ENCODE measurements at regions not wholly inside any gene's neighbourhood (a gene's known extent, or its start where the extent isn't known, plus 50 kb on each side); places are given as distances from the start of the nearest gene placed in this dataset.

DNA sequence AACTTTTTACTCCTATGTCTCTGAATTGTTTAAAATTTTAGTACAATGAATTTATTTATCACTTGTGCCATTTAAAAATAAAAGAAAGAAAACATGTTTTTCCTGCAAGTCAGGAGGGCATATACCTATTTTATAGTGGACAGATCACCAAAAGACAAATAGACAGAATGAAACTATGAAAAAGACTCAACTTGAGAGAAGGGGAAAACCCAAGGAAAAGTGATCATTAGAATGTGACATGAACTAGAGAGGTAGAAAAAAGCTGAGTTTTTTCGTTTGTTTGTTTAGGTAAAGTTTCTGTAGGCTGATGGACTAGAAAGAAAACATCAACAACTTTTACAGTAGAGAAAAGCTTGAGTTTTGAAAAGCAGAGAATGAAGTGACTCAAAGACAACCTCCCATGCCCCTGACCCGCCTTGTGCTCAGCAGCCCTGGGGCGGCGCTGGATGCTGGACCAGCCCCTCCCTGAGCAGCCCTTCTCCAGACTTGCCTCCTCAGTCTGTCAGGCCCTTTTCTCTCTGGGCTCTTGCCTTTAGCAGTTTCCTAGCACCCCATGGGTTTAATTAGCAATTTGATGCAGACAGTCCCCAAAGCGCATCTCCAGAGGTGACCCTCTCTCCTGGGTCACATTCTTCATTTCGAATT, 95.1 kb upstream of the ARID2 start:
- DNase-seq: no peak

DNA sequence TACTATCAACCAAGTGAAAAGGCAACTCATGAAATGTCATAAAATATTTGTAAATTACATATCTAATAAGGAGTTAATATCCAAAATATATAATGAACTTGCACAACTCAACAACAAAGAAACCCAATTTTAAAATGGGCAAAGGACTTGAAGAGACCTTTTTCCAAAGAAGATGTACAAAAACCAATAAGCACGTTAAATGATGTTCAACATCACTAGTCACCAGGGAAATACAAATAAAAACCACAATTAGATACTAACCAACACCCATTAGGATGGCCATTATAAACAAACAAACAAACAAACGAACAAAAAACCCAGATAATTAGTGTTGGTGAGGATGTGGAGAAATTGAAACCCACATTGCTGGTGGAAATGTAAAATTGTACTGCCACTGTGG, 92.3 kb upstream of the ARID2 start:
- DNase-seq: no peak

DNA sequence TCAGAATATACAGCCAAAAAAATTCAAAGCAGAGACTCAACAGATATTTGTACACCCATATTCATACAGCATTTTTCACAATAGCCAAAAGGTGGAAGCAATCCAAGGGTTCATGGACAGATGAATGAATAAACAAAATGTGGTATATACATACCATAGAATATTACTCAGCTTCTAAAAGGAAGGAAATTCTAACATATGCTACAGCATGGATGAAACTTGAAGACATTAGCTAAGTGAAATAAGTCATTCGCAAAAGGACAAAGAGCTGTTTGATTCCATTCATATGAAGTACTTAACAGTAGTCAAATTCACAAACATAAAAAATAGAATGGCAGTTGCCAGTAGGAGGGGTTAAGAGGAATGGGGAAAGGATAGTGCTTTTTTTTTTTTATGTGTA, 91.8 kb upstream of the ARID2 start:
- no peak for DNase-seq

DNA sequence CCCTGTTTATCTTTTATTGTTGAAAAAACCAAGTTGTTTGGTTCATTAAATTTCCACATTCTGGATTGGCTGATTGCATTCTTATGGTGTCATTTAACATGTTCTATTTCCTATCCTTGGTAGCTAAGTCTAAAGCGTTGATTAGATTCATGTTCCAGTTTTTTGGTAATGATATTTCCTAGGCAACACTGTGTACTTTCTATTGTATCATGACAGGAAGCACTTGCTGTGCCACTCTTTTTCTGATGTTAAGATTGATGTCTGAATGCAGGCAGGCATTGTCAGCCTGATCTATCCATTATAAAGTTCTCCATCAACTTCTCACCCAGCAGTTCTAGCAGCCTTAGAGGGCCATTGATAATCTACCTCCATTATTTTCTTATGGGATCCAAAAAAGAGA, 91.1 kb upstream of the ARID2 start:
- no peak for DNase-seq

DNA sequence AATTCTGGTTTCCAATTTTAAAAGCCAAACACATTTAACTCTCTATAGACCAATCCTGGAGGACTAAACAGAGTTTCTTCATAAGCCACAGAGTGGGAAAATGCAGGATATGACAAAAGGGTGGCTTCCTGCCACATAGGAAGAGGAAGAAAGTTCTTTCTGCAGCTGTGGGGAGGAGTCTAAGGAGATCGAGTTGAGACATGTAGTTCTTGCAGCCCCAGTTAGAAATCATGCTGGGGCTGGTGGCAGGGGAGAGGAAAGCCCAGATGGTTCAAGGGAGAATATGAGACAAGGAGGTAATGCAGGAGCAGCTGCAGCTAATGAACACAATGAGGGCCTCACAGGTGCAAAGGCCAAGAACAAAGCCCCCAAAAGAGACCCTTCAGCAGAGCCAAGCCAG, 85.0 kb upstream of the ARID2 start:
- no peak for DNase-seq

DNA sequence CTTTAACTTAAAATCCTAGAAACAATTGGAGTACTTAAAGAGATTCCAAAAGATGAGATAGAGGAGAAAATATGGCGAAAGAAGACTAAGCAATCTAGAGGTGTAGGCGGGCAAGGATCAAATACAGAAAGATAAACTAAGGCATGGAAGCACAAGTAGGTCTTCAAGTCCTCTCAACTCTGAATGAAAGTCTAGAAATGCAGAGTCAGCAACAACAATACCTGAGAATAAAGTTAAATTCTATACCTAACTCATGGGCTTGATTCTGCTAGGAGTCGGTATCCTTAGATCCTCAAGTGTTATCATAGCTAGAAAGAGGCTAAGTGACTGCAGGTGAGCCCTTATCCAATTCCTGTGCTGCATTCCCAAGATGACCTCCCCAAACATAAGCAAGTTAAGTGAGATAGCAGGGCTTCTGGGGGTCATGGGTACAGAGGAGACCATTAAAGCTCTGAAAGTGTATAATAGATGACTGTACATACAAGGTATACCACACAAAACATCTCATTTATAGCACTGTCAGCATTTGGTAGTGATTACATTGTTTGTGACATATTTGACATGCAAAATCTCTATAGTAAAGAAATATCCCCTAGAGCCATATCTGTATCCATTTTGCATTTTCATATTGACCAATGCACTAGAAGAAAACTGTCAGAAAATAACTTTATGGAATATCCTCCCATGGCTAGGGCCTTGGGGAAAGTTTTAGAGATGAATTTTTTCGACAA, 82.5 kb upstream of the ARID2 start:
- no peak for DNase-seq

DNA sequence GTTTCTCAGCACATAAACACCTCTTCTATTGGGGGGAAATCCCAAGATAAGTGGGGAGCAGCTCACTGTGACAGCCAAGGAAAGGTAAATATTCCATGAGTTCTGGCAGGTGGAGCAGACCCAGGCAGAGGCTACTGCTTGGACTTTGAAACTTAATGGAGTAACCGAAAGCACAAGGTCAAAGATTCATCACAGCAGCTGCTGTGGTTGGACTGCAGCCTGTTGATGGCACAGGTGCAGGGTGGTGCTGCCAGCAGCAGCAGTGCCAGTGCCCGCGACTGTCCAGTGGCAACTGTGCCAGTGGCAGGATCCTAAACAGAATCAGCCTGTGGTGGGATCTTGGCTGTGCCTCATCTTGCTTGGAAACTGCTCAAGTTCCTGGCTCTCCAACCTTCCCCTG, 81.4 kb upstream of the ARID2 start:
- no peak for DNase-seq

DNA sequence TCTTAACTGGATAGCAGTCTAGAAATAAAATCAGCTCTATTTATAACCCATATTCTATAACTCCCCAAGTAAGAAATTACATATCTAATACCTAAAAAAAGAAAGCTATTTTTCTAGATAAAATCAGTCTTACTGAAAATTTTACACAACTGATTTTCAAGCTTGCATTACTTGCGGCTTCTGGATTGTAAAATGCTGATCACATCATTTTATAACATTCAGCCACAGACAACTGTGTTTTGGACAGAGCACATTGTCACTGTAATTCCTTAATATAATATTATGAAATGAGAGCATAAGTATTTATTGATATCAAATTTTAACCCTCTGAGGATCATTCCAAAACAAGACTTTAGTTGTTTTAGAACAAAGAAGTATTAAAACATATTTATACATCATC, 78.5 kb upstream of the ARID2 start:
- no peak for DNase-seq

DNA sequence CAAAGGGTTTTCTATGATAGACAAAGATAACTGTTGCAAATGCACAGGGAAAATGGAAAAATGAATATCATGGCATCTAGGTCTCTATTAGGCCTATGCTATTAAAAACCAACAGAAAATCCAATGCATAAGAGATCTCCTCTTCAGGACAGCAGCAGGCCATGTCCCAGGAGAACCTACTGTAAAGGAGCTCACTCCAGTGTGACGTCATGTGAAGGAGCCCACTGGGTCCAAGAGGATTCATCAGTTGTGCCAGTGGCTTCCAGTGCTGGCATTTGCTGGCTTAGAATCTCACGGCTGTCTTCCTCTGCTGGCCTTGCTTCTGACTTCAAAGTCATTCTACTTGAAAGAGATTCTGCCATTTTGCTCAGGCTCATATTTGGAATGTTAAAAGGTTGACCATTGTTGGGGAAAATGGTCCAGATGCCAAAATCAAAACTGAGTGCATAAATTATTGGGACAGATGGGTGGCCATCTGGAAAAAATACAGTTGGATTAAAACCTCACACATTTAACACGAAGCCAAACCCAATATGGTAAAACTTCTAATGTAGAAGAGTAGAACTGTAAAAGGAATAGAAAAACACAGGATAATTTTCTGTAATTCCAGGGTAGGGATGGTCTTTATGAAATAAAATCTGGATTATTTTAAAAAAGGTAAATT, 75.4 kb upstream of the ARID2 start:
- no peak for DNase-seq

DNA sequence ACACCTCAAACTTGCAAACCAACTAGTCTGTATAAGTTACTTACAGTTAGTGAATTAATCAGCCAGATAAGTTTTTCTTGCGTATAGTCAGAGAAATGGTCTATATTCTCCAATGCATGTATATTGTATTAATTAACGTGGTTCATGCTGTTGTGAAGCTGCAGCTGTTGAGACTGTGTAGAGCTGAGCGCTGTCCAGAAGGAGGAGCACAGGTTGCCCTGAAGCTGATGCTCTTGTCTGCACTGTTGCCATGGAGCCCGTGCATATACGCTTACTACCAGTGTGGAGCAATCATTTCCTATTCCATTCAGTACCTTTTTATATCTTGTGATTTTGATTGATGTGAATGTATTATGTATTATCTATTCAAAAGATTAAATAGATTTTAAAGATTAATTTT, 74.3 kb upstream of the ARID2 start:
- peak; percentile 59 for DNase-seq

DNA sequence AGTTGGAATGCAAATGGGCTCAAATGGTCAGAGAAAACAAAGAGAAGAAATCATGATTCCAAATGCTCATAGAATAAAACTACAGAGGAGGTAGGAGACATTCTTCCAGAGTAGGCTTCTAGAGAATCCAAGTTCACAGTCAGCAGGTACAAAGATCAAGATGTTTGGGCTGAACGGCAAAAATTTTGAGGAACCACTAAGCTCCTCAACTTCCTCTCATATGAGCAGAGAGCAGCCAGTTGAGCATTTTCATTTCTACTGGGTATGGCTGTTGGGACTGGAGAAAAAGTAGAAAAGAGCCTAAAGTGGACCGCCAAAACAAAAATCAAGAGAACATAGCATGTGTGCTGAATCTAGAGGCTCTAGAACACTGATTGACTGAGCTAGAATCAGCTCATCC, 73.8 kb upstream of the ARID2 start:
- DNase-seq: no peak

DNA sequence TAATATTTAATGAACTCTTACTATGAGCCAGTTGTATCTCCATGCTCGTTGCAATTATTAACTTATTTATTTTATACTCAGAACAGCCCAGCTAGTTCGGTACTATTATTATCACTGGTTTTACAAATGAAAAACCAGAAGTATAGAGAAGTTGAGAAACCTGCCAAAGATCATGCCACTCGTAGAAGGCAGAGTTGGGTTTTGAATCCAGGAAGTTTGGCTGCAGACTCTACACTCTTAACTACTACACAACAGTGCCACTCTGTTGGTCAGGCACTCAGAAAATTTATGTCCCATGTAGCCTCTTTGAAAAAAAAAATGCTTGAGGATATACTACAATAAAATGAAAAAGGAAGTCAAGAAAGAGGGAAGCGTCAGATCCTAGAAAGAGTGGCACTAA, 71.5 kb upstream of the ARID2 start:
- DNase-seq: no peak

DNA sequence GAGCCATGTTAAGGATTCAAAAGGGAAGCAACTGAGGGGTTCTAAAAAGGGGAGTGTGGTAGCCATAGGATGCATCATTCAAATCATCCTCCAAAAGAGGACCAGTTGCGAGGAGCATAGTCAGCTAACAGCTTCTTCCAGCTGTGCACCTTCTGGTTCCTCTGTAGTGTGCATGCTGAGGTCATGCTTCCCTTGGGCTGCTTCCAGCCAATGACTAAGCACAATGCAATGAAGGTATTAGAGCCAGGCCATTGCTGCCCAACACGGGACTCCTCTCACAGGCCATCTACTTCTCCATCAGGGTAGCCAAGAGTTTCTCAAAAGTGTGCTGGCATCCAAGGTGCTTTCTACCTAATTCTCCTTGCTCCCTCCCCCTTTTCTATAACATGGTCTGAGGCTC, 69.2 kb upstream of the ARID2 start:
- DNase-seq: no peak

DNA sequence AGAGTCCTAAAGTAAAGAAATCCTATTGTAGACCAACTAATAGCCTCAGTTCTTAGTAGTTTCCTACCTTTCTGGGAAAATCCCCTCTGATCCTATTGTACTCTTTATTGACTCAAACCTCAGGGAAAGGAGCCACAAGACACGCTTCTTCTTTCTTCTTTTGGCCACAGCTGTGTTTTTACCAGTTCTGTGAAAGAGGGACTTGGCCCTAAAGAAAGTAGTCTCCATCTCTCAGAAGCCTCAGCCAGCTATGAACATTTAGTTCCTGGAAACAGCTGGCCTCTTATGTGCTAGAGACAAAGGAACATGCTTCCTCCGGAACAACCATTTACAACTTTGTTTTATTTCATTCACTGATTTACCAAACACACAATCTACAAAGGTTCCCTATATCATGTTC, 66.1 kb upstream of the ARID2 start:
- no peak for DNase-seq

DNA sequence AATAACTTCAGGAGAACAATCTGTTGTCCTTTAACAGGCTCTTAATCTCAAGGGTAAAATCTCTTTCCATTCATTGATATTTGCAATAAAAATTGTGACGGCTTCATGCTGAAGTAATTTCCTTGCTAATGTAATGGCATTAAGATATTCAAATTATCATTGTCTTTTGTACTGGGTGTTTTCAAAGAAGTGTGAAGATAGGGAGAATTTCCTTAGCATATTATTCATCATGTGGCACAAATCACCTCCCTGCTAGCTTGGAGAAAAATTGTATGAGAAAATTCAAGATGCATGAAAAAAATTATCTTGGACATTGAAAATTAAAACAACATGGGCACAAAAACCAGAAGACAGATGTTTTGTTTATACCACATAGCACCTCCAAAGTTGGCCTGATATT, 63.6 kb upstream of the ARID2 start:
- DNase-seq: no peak

DNA sequence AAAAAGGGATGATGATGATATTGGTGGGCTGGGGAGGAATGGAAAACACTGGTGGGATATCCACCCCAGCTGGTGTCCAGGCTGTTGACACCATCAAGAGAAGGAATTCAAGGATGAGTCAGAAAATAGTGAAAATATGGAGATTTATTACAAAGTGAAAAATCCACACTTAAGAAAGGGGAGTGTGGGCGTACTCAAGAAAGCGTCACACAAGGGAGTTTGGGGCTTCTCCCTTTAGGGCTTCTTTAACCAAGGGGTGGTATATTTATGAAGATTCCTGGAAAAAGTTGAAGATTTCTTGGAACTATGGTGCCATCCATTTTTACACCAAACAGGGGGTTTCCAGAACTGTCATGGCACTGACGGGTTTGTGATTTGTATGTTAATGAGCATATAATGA, 63.1 kb upstream of the ARID2 start:
- DNase-seq: no peak

DNA sequence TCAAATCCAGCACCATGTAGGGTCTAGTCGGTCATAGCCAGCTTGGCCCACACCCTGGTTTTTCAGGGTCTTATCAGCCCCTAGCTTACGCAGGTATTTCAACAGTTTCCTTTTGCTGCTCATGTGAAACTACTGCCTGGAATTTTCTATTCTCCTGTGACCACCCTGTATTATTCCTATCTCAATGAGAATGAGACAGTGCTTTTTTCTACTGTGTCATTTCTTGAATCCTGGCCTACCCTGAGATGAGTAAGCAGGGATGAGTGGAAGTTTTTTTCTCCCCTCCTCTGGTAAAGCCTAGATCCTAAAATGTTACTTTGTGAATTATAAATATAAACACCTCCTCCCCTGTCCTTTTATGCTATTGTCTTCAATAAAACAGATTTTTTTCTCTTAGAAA, 62.7 kb upstream of the ARID2 start:
- no peak for DNase-seq

DNA sequence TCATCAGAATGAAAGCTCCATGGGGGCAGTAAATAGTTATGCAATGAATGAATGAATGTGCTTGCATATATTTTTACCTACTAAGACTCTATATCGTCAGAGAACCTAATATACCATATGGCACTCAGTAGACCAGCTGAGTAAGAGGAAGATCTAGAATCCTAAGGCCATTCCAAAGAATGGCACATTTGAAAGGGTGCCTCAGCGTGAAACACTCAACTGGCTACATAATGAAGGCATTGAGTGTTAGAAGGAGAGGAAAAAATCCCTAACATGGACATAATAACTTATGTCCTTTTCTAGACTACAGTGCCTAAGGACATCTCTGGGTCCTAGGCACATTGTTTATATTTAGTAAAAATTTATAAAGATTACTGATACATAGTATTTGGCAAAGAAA, 61.7 kb upstream of the ARID2 start:
- DNase-seq: no peak

DNA sequence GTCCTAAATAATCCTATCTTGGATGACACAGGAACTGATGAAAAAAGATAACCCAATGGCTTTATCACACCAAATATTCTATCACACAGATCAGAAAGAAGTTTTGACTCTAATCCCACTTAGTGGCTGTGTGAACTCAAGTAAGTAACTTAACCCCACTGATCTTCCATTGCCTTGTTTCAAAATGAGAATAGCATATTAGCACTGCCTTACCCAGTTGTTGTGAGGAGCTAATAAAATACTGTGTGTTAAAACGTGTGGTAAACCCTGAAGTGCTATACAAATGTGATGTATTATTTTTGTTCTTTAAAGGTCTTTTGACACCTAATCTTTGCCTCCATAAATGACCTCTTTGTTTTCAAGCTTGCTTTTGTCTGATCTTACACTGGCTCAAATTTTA, 60.9 kb upstream of the ARID2 start:
- DNase-seq: no peak

DNA sequence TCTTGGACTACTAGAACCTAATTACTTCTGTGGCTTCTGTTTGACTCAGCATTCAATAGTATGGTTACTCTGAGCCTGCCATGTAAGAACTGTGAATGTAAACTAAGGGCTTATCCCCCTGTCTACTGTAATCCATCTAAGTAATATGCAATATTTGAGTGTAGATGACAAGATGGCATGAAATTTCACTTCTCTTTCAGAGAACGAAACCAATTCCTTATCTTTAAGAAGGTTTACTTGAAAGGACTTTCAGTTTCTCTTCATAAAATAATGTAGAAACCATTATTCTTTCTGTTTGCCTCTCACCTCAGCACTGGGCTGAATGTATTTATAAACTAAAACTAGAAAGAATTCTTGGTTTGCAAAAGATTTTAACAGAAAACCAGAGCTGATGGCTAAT, 60.4 kb upstream of the ARID2 start:
- peak; percentile 31 for DNase-seq

DNA sequence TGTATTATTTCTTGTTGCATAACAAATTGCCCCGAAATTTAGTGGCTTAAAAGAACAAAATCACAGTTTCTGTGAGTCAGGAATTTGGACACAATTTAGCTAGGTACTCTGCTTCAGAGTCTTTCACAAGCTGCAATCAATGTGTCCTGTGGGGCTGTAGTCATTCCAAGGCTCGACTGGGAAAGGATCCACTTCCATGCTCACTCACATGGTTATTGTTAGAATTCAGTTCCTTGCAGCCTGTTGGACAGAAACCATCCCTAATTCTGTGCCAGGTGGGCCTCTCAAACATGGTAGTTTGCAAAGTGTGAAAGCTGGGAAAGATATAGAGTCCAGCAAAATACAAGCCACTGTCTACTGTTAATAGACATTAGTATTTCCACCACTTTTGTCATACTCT, 59.7 kb upstream of the ARID2 start:
- no peak for DNase-seq

DNA sequence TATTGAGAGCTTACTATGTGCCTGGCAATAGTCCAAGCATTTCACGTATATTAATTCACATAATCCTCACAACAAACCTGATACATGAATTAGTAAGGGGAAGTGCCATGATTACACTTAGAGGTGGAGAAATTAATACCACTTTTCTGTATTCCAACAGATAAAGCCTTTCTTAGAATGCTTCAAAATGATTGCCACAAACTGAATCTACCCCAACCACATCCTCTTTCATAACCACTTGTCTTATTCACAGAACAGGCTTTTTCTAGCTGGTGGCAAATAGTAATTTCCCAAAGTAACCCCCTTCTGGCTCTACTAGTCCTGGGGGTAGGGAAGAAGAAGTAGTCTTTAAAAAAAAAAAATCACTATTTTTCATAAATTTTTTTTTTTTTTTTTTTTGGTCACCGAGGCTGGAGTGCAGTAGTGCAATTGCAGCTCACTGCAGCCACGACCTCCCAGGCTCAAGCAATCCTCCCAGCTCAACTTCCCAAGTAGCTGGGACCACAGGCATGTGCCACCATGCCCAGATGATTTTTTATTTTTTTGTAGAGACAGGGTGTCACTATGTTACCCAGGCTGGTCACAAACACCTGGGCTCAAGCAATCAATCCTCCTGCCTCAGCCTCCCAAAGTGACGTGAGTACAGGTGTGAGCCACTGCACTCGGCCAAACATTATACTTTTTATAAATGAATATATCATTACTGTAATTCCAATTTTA, 59.0 kb upstream of the ARID2 start:
- peak; percentile 64 for DNase-seq

DNA sequence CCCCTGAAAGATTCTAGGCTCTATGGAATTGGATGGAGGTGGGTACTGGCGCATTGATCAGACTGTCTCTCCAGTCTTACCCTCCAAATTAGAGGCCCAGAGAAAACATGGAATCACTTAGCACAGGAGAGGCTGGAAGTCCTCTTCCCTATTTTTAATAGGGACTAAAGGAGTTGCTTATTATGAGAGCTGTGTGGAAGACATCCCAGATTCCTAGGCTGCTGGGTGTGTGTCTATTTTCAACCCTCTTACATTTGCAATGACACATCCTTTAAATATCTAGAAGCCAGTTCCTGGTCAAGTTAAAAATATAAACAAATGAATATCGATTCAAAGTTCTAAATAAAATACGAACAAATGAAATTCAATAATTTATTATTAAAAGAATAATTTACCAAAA, 58.3 kb upstream of the ARID2 start:
- DNase-seq: no peak
